Fibroblast of mammary gland (primary cell): ENCODE measurements at regions not wholly inside any gene's neighbourhood (a gene's known extent, or its start where the extent isn't known, plus 50 kb on each side); places are given as distances from the start of the nearest gene placed in this dataset.

Experiments used
- DNase-seq: peaks from one replicate; pipeline ENCODE4 v3.0.0-alpha.2; 2010; ENCODE audit warnings: low read depth
- H3K4me3 ChIP-seq: 2 replicates; pipeline ENCODE4 v1.5.1; 2011; ENCODE audit warnings: low read depth, mild to moderate bottlenecking, low read length, moderate library complexity; ENCODE audit not compliant: control insufficient read depth
- TF ChIP-seq, protein P1 (sequence below): conservative IDR thresholded peaks from 2 replicates; pipeline ENCODE4 v1.5.1; 2011; ENCODE audit warnings: low read depth, low read length, inconsistent platforms; ENCODE audit not compliant: control insufficient read depth, insufficient read depth

DNA sequence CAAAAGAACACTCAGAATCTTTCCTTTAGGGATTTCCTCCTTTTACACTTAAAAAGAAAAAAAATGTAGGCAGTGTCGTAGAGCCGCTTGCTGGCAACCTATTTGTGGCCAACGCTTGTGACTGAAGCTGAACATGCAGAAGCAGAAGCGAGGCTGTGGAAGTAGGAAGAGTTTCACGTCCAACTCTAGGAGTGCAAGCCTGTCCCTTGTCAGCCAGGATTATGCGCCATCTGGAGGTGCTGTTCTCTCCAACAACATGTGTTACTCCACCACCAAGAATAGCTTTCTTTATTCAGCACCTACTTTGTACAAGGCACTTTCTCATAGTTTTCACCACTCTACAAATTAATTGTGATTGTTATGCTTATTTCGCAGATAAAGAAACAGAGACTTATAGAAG is 223.2 kb upstream of the LMCD1 start:
- TF ChIP-seq, protein P1, sequence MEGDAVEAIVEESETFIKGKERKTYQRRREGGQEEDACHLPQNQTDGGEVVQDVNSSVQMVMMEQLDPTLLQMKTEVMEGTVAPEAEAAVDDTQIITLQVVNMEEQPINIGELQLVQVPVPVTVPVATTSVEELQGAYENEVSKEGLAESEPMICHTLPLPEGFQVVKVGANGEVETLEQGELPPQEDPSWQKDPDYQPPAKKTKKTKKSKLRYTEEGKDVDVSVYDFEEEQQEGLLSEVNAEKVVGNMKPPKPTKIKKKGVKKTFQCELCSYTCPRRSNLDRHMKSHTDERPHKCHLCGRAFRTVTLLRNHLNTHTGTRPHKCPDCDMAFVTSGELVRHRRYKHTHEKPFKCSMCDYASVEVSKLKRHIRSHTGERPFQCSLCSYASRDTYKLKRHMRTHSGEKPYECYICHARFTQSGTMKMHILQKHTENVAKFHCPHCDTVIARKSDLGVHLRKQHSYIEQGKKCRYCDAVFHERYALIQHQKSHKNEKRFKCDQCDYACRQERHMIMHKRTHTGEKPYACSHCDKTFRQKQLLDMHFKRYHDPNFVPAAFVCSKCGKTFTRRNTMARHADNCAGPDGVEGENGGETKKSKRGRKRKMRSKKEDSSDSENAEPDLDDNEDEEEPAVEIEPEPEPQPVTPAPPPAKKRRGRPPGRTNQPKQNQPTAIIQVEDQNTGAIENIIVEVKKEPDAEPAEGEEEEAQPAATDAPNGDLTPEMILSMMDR: no peak
- no peak overlapping the region for H3K4me3 ChIP-seq
- DNase-seq: no peak

DNA sequence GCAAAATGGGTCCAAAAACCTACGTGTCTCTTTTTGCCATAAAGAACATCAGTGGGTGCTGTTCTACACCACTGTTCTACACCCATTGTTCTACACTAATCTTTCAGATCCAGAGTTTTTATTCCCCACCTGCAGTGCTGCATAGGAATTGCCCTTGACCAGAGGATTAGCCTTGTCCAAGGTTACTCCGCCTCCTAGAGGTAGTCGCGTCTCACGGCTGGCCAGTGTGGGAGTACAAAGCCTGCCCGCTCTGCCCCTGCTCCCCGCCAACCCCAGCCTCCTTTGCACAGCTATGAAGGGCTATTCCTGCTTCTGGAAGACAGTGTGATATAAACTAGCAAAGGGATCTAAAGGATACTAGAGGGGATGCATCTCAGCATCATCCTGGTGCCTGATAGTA is 222.1 kb upstream of the LMCD1 start:
- TF ChIP-seq, protein P1: no peak
- no peak for DNase-seq
- H3K4me3 ChIP-seq: no peak overlapping the region

DNA sequence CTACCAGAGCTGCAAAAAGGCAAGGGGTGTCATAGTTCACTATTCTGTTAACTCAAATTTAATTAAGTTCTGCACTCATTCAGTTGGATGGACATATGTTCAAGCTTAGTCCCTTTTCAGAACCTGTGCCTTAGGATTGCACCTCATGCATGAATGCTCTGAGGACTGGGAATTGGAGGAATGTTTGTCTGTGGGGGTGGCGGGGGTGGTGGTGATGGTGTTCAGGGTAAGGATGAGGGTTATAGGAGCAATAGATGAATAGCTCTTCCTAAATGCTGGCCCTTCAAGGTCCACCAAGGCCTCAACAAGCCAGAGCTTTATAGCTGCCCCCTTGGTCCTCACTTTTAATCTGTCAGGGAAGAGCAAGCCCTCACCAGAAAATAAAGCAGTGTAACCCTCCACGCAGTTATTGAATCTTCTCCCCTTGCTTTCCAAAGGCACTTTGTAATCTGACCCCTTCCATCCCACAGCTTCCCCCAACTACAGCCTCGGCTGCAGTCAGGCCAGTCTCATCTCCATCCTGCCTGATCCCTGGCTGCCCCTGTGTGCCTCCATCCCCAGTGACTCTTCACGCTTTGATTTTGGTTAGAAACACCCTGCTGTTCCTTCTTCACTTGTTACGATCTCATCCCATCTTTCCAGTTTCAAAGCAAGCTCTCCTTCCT is 221.6 kb upstream of the LMCD1 start:
- TF ChIP-seq, protein P1: no peak
- no peak overlapping the region for H3K4me3 ChIP-seq
- no peak for DNase-seq

DNA sequence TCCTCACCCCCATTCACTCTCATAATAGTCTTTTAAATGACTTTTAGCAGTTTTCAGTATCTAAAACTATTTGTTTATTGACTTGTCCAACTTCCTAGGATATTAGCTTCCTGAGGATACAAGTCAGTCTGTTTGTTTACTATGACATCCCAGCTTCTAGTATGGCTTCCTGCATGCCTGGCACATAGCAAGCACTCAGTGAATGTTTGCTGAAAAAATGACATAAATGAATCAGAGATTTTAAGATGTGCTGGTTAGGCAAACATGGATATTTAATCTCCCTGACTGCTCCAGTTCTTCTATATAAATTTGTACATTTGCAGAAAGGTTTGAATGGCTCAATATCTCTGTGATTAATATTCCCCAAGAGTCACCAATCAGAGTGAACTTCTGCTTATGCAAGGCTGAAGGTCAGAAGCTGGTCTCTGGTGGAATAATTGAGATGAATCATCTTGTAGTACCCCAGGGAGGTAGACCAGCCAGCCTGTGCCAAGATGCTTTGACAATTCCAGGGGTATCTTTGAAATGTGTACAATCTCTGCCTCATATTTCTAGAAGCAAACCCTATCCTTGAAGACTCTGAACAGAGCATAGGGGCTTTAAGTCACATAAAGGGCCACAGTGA is 219.0 kb upstream of the LMCD1 start:
- no peak overlapping the region for H3K4me3 ChIP-seq
- DNase-seq: peak; percentile 27
- TF ChIP-seq, protein P1: no peak

DNA sequence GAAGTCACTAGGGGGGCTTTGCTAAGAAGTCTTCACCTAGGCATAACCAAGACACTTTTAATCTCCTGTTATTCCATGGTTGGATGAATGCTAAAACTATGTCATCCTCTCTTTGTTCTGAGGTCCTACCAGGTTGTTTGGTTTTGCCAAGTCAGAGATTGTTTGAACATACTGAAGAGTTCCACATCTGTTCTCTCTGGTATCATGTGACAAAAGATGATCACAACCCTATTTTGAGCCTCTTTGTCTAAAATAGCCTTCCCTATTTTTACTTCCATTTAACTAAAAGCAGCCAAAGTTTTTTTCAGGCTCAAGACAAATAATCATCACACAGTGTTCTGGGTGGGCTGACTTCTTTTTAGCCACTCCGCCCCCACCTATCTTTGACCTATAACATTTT is 218.4 kb upstream of the LMCD1 start:
- no peak for DNase-seq
- H3K4me3 ChIP-seq: no peak overlapping the region
- TF ChIP-seq, protein P1: no peak

DNA sequence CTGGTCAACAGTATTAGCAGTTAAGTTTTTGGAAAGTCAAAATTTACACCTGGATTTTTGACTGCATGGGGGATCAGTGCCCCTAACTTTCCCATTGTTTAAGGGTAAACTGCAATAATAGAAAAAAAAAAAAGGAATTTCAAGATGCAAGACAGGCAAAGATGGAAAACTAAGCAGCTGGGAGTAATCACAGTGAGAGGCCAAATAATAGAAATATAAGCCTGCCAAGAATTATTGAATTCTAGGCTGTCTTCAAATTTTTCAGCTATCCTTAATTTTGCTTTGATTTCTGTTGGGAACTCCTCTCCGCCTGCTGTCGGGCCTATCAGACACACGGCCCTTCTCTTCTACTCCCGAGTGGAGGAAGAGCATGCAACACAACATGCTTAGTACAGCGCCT is 215.5 kb upstream of the LMCD1 start:
- no peak overlapping the region for H3K4me3 ChIP-seq
- DNase-seq: no peak
- TF ChIP-seq, protein P1: no peak
